ENCODE measurements at regions not wholly inside any gene's neighbourhood (a gene's known extent, or its start where the extent isn't known, plus 50 kb on each side); places are given as distances from the start of the nearest gene placed in this dataset.

- Mint-ChIP-seq H3K36me3 (ENCODE audit: low read depth) (no peaks in the 10 kb centered on the region), H3K27me3 (ENCODE audit: low read depth) (no peaks in the 10 kb centered on the region), H3K9me3 (peaks cover 3% of the 10 kb centered on the region), H3K27ac (ENCODE audit: unreplicated experiment) (no peak overlapping the region), H3K4me3 (no peak overlapping the region), H3K4me1 (no peaks in the 10 kb centered on the region)
- no peak for TF ChIP-seq CTCF (conservative IDR thresholded peaks at IDR 0.05)
- DNase-seq (ENCODE audit: low read depth, low spot score), result no peak
Observed at GRCh38 chr11:104385884-104386283, 221.9 kb upstream of the PDGFD start.

GRCh38 chr11:104380358-104380757, 216.4 kb upstream of the PDGFD start:
- H3K36me3 Mint-ChIP-seq (ENCODE audit: low read depth), result no peaks in the 10 kb centered on the region
- H3K4me1 Mint-ChIP-seq, result no peaks in the 10 kb centered on the region
- H3K9me3 Mint-ChIP-seq, result peaks cover 2% of the 10 kb centered on the region
- no peaks in the 10 kb centered on the region for H3K27me3 Mint-ChIP-seq (ENCODE audit: low read depth)
- no peak for TF ChIP-seq CTCF (conservative IDR thresholded peaks at IDR 0.05)
- DNase-seq (ENCODE audit: low read depth, low spot score), result no peak
- H3K27ac Mint-ChIP-seq (ENCODE audit: unreplicated experiment), result no peak overlapping the region
- H3K4me3 Mint-ChIP-seq, result no peak overlapping the region

DNA sequence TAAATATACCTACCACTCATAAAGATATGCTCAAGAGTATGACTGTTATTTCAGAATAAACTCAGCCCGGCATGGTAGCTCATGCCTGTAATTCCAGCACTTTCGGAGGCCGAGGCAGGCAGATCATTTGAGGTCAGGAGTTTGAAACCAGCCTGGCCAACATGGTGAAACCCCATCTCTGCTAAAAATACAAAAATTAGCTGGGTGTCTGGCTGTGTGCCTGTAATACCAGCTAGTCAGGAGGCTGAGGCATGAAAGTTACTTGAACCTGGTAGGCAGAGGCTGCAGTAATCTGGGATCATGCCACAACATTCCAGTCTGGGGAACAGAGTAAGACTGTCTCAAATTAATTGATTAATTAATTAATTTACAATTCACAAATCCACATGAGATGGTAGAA, 208.2 kb upstream of the PDGFD start:
- Mint-ChIP-seq H3K36me3 (ENCODE audit: low read depth) (no peaks in the 10 kb centered on the region), H3K4me1 (no peaks in the 10 kb centered on the region), H3K27me3 (ENCODE audit: low read depth) (no peaks in the 10 kb centered on the region), H3K4me3 (no peak overlapping the region), H3K27ac (ENCODE audit: unreplicated experiment) (no peak overlapping the region), H3K9me3 (peaks cover 2% of the 10 kb centered on the region)
- TF ChIP-seq CTCF (conservative IDR thresholded peaks at IDR 0.05), result no peak
- no peak for DNase-seq (ENCODE audit: low read depth, low spot score)

DNA sequence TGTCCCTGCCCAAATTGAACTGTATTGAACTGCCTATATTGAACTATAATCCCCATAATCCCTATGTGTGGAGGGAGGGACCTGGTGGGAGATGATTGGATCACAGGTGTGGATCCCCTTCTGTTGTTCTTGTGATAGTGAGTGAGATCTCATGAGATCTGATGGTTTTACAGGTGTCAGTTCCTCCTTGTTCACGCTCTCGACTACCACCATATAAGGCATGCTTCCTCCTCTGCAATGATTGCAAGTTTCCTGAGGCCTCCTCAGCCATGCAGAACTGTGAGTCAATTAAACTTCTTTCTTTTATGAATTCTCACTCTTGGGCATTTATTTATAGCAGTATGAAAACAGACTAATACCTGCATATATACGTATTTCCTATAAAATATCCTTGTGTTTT, 206.5 kb upstream of the PDGFD start:
- TF ChIP-seq CTCF (conservative IDR thresholded peaks at IDR 0.05), result no peak
- Mint-ChIP-seq H3K36me3 (ENCODE audit: low read depth) (no peaks in the 10 kb centered on the region), H3K27me3 (ENCODE audit: low read depth) (no peaks in the 10 kb centered on the region), H3K4me1 (no peaks in the 10 kb centered on the region), H3K27ac (ENCODE audit: unreplicated experiment) (no peak overlapping the region), H3K4me3 (no peak overlapping the region), H3K9me3 (peaks cover 2% of the 10 kb centered on the region)
- no peak for DNase-seq (ENCODE audit: low read depth, low spot score)

GRCh38 chr11:104369761-104370160, 205.8 kb upstream of the PDGFD start:
- no peak for DNase-seq (ENCODE audit: low read depth, low spot score)
- no peaks in the 10 kb centered on the region for H3K36me3 Mint-ChIP-seq (ENCODE audit: low read depth)
- H3K4me3 Mint-ChIP-seq, result no peak overlapping the region
- H3K4me1 Mint-ChIP-seq, result no peaks in the 10 kb centered on the region
- TF ChIP-seq CTCF (conservative IDR thresholded peaks at IDR 0.05), result no peak
- no peaks in the 10 kb centered on the region for H3K27me3 Mint-ChIP-seq (ENCODE audit: low read depth)
- H3K9me3 Mint-ChIP-seq, result no peaks in the 10 kb centered on the region
- H3K27ac Mint-ChIP-seq (ENCODE audit: unreplicated experiment), result no peak overlapping the region

DNA sequence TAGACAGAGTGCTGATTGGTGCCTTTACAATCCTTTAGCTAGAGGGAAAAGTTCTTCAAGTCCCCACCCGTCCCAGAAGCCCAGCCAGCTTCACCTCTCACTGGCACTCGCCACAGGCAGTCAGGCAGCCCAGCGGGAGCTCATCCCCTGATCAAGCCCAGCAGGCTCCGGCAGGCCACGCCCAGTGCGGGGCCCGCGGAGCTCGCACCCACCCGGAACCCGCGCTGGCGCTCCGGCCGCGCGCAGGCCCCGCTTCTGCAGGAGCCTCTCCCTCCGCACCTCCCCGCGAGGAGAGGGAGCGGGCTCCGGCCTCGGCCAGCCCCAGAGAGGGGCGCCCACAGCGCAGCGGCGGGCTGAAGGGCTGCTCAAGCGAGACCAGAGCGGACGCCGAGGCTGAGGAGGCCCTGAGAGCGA, 202.4 kb upstream of the PDGFD start:
- Mint-ChIP-seq H3K27ac (ENCODE audit: unreplicated experiment) (no peak overlapping the region), H3K4me3 (no peak overlapping the region), H3K36me3 (ENCODE audit: low read depth) (no peaks in the 10 kb centered on the region), H3K9me3 (no peaks in the 10 kb centered on the region), H3K4me1 (no peaks in the 10 kb centered on the region), H3K27me3 (ENCODE audit: low read depth) (peaks cover 3% of the 10 kb centered on the region)
- no peak for TF ChIP-seq CTCF (conservative IDR thresholded peaks at IDR 0.05)
- no peak for DNase-seq (ENCODE audit: low read depth, low spot score)
